ENCODE measurements at regions not wholly inside any gene's neighbourhood (a gene's known extent, or its start where the extent isn't known, plus 50 kb on each side); places are given as distances from the start of the nearest gene placed in this dataset.

GRCh38 chr5:68551436-68551835, 335.9 kb downstream of the PIK3R1 start:
- H3K27me3 ChIP-seq (ENCODE audit: insufficient read depth, poor library complexity, severe bottlenecking), result no peaks in the 10 kb centered on the region
- H3K4me1 ChIP-seq (ENCODE audit: insufficient read depth, poor library complexity, severe bottlenecking), result peaks cover 26% of the 10 kb centered on the region
- no peak for TF ChIP-seq CTCF (IDR thresholded peaks at IDR 0.05; ENCODE audit: poor library complexity, severe bottlenecking)

GRCh38 chr5:68554571-68555279, 339.2 kb downstream of the PIK3R1 start:
- ATAC-seq (ENCODE audit: low read depth) (peak; percentile 74), DNase-seq (ENCODE audit: low spot score) (no peak)
- peaks cover 27% of the 10 kb centered on the region for H3K4me1 ChIP-seq (ENCODE audit: insufficient read depth, poor library complexity, severe bottlenecking)
- H3K9me3 ChIP-seq (ENCODE audit: severe bottlenecking), result no peaks in the 10 kb centered on the region
- no peak for TF ChIP-seq CTCF (IDR thresholded peaks at IDR 0.05; ENCODE audit: poor library complexity, severe bottlenecking)
- H3K27ac ChIP-seq (ENCODE audit: poor library complexity, severe bottlenecking), result peak overlapping the region; percentile 12
- no peaks in the 10 kb centered on the region for H3K36me3 ChIP-seq (ENCODE audit: low read depth)
- H3K27me3 ChIP-seq (ENCODE audit: insufficient read depth, poor library complexity, severe bottlenecking), result no peaks in the 10 kb centered on the region
- H3K4me3 ChIP-seq (ENCODE audit: severe bottlenecking), result no peak overlapping the region

More at GRCh38 chr5:68551436-68551835, 335.9 kb downstream of the PIK3R1 start:
- H3K36me3 ChIP-seq (ENCODE audit: low read depth), result no peaks in the 10 kb centered on the region
- H3K4me3 ChIP-seq (ENCODE audit: severe bottlenecking), result no peak overlapping the region
- H3K9me3 ChIP-seq (ENCODE audit: severe bottlenecking), result no peaks in the 10 kb centered on the region
- no peak for DNase-seq (ENCODE audit: low spot score)
- H3K27ac ChIP-seq (ENCODE audit: poor library complexity, severe bottlenecking), result peak overlapping the region; percentile 11
- peak; percentile 36 for ATAC-seq (ENCODE audit: low read depth)

DNA sequence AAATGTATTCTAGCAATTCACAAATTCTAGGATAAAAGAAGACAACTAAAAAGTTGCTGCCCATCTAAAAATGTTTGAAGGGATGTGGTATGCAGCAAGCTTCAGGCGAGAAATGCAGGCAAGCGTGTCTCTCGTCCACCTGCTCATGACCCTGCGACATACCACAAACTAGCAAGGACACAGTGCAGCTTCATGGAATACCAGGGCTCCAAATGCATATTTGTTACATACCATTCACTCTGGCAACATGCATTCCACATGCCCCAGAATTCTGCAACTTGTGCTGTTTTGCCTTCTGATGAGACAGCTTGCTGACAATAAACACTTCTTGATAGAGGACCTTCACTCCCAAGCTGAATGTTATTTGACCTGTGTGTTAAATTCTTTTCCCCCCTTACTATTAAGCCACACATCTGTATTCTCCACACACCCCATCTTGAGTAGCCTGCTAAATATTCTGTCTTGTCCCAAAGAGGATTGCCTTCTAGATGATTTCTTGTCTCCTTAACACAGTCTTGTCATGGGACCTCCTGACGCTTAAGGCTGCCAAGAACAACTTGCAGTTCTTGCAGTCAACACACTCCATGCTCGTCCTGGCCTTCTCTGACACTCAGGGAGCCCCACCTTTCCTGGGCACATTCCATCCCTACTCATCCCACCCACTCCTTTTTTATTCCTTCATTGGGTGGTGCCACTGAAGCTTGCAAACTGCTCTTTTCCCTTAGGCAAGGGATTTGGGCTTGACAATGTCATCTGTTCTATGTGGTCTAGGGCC, 340.5 kb downstream of the PIK3R1 start:
- H3K9me3 ChIP-seq (ENCODE audit: severe bottlenecking), result no peaks in the 10 kb centered on the region
- no peaks in the 10 kb centered on the region for H3K36me3 ChIP-seq (ENCODE audit: low read depth)
- ATAC-seq (ENCODE audit: low read depth) (0 out of 3 replicates have a peak, but pooled peaks have one; percentile 31), DNase-seq (ENCODE audit: low spot score) (no peak)
- TF ChIP-seq CTCF (IDR thresholded peaks at IDR 0.05; ENCODE audit: poor library complexity, severe bottlenecking), result no peak
- no peak overlapping the region for H3K4me3 ChIP-seq (ENCODE audit: severe bottlenecking)
- no peaks in the 10 kb centered on the region for H3K27me3 ChIP-seq (ENCODE audit: insufficient read depth, poor library complexity, severe bottlenecking)
- H3K27ac ChIP-seq (ENCODE audit: poor library complexity, severe bottlenecking), result peak overlapping the region; percentile 76
- H3K4me1 ChIP-seq (ENCODE audit: insufficient read depth, poor library complexity, severe bottlenecking), result peaks cover 25% of the 10 kb centered on the region

GRCh38 chr5:68557162-68557936, 341.8 kb downstream of the PIK3R1 start:
- Histone ChIP-seq H3K36me3 (ENCODE audit: low read depth) (no peaks in the 10 kb centered on the region), H3K9me3 (ENCODE audit: severe bottlenecking) (no peaks in the 10 kb centered on the region), H3K4me1 (ENCODE audit: insufficient read depth, poor library complexity, severe bottlenecking) (peaks cover 25% of the 10 kb centered on the region), H3K27ac (ENCODE audit: poor library complexity, severe bottlenecking) (peak overlapping the region; percentile 76), H3K4me3 (ENCODE audit: severe bottlenecking) (no peak overlapping the region), H3K27me3 (ENCODE audit: insufficient read depth, poor library complexity, severe bottlenecking) (no peaks in the 10 kb centered on the region)
- no peak for TF ChIP-seq CTCF (IDR thresholded peaks at IDR 0.05; ENCODE audit: poor library complexity, severe bottlenecking)
- ATAC-seq (ENCODE audit: low read depth), result peak; percentile 73
- no peak for DNase-seq (ENCODE audit: low spot score)
